Lower leg skin (tissue), 4 donors: ENCODE measurements at regions not wholly inside any gene's neighbourhood (a gene's known extent, or its start where the extent isn't known, plus 50 kb on each side); places are given as distances from the start of the nearest gene placed in this dataset.

Experiments used
- DNase-seq, 2 donors: peaks; one replicate each; pipeline ENCODE4 v3.0.0-alpha.2; 2019; ENCODE audit warnings: low spot score in 2 of 2
- H3K4me3 ChIP-seq: fragments of 200-600 bp; sonication (generic); 2 replicates; pipeline ENCODE4 v1.5.1; 2017; ENCODE audit warnings: mild to moderate bottlenecking, low read depth; ENCODE audit not compliant: poor library complexity, severe bottlenecking
- POLR2A ChIP-seq, 2 donors: fragments of 450-650 bp; IDR thresholded peaks; one replicate each; pipeline ENCODE4 v1.6.1; 2016 to 2017; ENCODE audit warnings: antibody characterized with exemption in 2 of 2, mild to moderate bottlenecking in 1 of 2, moderate library complexity in 1 of 2
- WGBS, 2 donors: methylation state at CpG; one replicate each; pipeline ENCODE4 v1.1.5; 2018; 5-methylcytosine and 5-hydroxymethylcytosine counted together
- intact Hi-C: fragments of 100-400 bp; cut with DNase I; formaldehyde crosslinking; loops from one replicate; pipeline ENCODE4 v1.15.0; 2023; ENCODE audit warnings: low total_unique reads
- TF ChIP-seq, protein P1 (sequence below), 3 donors: fragments of 450-650 bp; IDR thresholded peaks; one replicate each; pipeline ENCODE4 v1.5.1; 2016; ENCODE audit warnings: antibody characterized with exemption in 3 of 3, mild to moderate bottlenecking in 3 of 3, moderate library complexity in 2 of 3

DNA sequence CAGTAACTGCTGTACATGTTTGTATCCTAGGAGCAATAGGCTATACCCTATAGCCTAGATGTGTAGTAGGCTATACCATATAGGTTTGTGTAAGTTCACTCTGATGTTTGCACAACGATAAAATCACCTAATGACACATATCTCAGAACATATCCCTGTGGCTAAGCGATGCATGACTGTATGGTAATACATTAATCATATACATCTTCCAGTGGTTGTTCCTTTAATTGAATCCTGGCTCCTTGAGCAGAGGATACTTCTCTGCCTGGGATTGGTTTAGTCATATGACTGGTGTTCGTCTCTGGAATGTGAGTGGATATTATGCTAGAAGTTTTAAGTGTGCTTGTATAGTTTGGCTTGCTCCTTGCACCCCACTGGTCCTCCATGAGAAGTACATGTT lies 425.8 kb downstream of the MAN2A1 start:
- WGBS, 2 donors, result 72 to 84% methylated on average over 3 of the region's 3 CpGs
- intact Hi-C loops, result no loop called here
- TF ChIP-seq, protein P1, sequence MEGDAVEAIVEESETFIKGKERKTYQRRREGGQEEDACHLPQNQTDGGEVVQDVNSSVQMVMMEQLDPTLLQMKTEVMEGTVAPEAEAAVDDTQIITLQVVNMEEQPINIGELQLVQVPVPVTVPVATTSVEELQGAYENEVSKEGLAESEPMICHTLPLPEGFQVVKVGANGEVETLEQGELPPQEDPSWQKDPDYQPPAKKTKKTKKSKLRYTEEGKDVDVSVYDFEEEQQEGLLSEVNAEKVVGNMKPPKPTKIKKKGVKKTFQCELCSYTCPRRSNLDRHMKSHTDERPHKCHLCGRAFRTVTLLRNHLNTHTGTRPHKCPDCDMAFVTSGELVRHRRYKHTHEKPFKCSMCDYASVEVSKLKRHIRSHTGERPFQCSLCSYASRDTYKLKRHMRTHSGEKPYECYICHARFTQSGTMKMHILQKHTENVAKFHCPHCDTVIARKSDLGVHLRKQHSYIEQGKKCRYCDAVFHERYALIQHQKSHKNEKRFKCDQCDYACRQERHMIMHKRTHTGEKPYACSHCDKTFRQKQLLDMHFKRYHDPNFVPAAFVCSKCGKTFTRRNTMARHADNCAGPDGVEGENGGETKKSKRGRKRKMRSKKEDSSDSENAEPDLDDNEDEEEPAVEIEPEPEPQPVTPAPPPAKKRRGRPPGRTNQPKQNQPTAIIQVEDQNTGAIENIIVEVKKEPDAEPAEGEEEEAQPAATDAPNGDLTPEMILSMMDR (IDR thresholded peaks at IDR 0.05), result no peak
- no peak for TF ChIP-seq POLR2A (IDR thresholded peaks at IDR 0.05)
- no peak for DNase-seq
- no peak overlapping the region for H3K4me3 ChIP-seq

DNA sequence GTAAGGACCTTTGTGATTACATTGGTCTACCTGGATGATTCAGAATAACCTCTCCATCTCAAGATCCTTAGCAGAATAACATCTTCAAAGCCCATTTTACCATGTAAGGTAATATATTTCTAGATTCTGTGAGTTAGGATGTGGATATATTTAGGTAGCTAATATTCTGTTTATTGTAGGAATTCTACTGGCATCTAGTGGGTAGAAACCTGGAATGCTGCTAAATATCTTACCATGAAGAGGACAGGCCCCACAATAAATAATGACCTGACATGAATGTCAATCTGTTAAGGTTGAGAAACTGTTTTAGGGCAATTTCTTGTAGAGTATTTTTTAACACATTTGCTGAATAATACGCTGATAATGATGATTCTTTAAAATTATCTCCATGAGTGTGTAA lies 426.8 kb downstream of the MAN2A1 start:
- no peak for TF ChIP-seq POLR2A (IDR thresholded peaks at IDR 0.05)
- TF ChIP-seq, protein P1 (IDR thresholded peaks at IDR 0.05), result no peak
- H3K4me3 ChIP-seq, result no peak overlapping the region
- WGBS, 2 donors, result 92% methylated on average over 1 of the region's 1 CpG
- no peak for DNase-seq
- intact Hi-C loops, result no loop called here

DNA sequence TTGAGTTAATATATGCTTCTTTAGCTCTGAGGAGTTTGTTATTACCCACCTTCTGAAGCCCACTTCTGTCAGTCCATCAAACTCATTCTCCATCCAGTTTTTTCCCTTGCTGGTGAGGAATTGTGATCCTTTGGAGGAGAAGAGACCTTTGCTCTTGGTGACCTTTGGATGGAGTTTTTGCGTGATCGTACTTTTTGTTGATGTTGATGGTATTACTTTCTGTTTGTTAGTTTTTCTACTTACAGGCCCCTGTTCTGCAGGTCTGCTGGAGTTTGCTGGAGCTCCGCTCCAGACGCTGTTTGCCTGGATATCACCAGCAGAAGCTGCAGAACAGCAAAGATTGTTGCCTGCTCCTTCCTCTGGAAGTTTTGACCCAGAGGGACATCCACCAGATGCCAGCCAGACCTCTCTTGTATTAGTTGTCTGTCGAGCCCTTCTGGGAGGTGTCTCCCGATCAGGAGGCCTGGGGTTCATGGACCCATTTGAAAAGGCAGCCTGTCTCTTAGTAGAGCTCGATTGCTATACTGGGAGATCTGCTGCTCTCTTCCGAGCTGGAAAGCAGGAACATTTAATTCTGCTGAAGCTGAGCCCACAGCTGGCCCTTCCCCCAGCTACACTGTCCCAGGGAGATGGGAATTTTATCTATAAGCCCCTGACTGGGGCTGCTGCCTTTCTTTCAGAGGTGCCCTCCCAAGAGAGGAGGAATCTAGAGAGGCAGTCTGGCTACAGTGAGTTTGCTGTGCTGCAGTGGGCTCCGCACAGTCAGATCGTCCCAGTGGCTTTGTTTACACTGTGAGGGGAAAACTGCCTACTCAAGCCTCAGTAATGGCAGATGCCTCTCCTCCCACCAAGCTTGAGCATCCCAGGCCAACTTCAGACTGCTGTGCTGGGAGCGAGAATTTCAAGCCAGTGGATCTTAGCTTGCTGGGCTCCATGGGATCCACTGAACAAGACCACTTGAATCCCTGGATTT lies 445.5 kb downstream of the MAN2A1 start:
- WGBS, 2 donors, result 83 to 90% methylated on average over 11 of the region's 11 CpGs
- intact Hi-C loops, result no loop called here

DNA sequence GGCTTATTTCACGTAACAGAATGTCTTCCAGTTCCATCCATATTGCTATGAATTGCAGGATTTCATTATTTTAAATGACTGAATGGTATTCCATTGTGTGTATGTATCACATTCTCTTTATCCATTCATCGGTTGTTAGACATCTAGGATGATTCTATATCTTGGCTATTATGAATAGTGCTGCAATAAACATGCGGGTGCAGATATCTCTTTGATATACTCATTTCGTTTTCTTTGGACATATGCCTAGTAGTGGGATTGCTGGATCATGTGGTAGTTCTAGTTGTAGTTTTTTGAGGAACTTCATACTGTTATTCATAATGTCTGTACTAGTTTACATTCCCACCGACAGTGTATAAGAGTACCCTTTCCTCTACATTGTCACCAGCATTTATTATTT lies 460.5 kb downstream of the MAN2A1 start:
- WGBS, 2 donors, result 64 to 69% methylated on average over 5 of the region's 5 CpGs
- no peak for DNase-seq
- H3K4me3 ChIP-seq, result no peak overlapping the region
- no peak for TF ChIP-seq POLR2A (IDR thresholded peaks at IDR 0.05)
- TF ChIP-seq, protein P1 (IDR thresholded peaks at IDR 0.05), result no peak
- intact Hi-C loops, result no loop called here

More for the DNA sequence above, 445.5 kb downstream of the MAN2A1 start:
- no peak overlapping the region for H3K4me3 ChIP-seq
- TF ChIP-seq, protein P1 (IDR thresholded peaks at IDR 0.05), result no peak
- no peak for TF ChIP-seq POLR2A (IDR thresholded peaks at IDR 0.05)
- DNase-seq, result no peak

DNA sequence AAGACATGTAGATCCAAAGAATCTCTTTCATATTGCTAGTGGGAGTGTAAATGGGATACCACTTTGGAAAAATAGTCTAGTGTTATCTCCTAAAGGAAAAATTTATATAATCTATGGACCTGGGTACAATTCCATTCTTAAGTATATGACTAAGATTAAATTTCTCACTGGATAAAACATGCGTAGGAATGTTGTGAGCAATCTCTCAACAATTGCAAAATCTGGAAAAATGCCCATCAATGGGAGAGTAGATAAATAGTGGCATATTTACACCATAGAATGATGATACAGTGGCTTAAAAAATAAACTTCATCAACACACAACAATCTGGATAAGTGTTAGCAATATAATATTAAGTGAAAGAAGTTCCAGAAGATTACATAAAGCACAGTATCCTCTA lies 469.5 kb downstream of the MAN2A1 start:
- TF ChIP-seq, protein P1 (IDR thresholded peaks at IDR 0.05), result no peak
- no peak for TF ChIP-seq POLR2A (IDR thresholded peaks at IDR 0.05)
- no peak for DNase-seq
- 53 to 61% methylated on average over 1 of the region's 1 CpG for WGBS, 2 donors
- intact Hi-C loops, result no loop called here
- H3K4me3 ChIP-seq, result no peak overlapping the region
